HEK293 (cell line): ENCODE measurements at regions not wholly inside any gene's neighbourhood (a gene's known extent, or its start where the extent isn't known, plus 50 kb on each side); places are given as distances from the start of the nearest gene placed in this dataset.

Experiments used
- CTCF ChIA-PET: fragments of 350-600 bp; formaldehyde crosslinking; extraction: SDS; loops from one replicate; lab custom pipeline; 2021; ENCODE audit warnings: antibody characterized with exemption; lab: Yijun Ruan, JAX
- POLR2A ChIA-PET: fragments of 300-600 bp; formaldehyde crosslinking; extraction: SDS; loops from one replicate; lab custom pipeline; 2020; ENCODE audit warnings: antibody characterized with exemption, inconsistent platforms; lab: Yijun Ruan, JAX
- H3K27ac ChIP-seq: fragments of 200-500 bp; sonication (Bioruptor generic); 2 replicates; pipeline ENCODE4 v1.5.1; 2014; ENCODE audit warnings: low read depth, low read length, control low read depth, inconsistent platforms; ENCODE audit errors: extremely low read depth
- H3K36me3 ChIP-seq, 2 experiments: fragments of 200-500 bp in 1 of 2; sonication (Bioruptor generic) in 1 of 2; 1 replicate in 1 of 2; 2 replicates in 1 of 2; pipeline ENCODE4 v1.5.1; 2014 to 2017; ENCODE audit warnings: inconsistent platforms in 2 of 2, low read length in 2 of 2; ENCODE audit not compliant: control insufficient read depth in 2 of 2, insufficient read depth in 1 of 2
- H3K4me1 ChIP-seq: fragments of 200-500 bp; sonication (Bioruptor generic); 2 replicates; pipeline ENCODE4 v1.5.1; 2014; ENCODE audit warnings: mild to moderate bottlenecking, low read length, inconsistent platforms; ENCODE audit not compliant: control insufficient read depth, insufficient read depth
- H3K4me3 ChIP-seq: 2 replicates; pipeline ENCODE4 v1.5.1; 2011; ENCODE audit warnings: low read depth, mild to moderate bottlenecking, control low read depth, low read length, moderate library complexity
- H3K9me3 ChIP-seq: fragments of 200-500 bp; sonication (Bioruptor generic); 2 replicates; pipeline ENCODE4 v1.5.1; 2014; ENCODE audit warnings: low read depth, low read length, inconsistent platforms; ENCODE audit not compliant: control insufficient read depth, insufficient read depth
- GLIS2 ChIP-seq: fragments of 450-650 bp; formaldehyde crosslinking; IDR thresholded peaks from 2 replicates; pipeline ENCODE4 v1.5.1; 2016; ENCODE audit warnings: missing biosample characterization, missing genetic modification characterization
- KLF10 ChIP-seq: fragments of 450-650 bp; IDR thresholded peaks from 2 replicates; pipeline ENCODE4 v1.5.1; 2018; ENCODE audit warnings: missing biosample characterization, mild to moderate bottlenecking, missing genetic modification characterization
- KLF9 ChIP-seq: fragments of 450-650 bp; formaldehyde crosslinking; IDR thresholded peaks from 2 replicates; pipeline ENCODE4 v1.5.1; 2016; ENCODE audit warnings: missing biosample characterization, missing genetic modification characterization, low read depth
- OSR2 ChIP-seq: fragments of 450-650 bp; formaldehyde crosslinking; IDR thresholded peaks from 2 replicates; pipeline ENCODE4 v1.5.1; 2016; ENCODE audit warnings: missing biosample characterization, missing genetic modification characterization
- REPIN1 ChIP-seq: fragments of 450-650 bp; formaldehyde crosslinking; IDR thresholded peaks from 2 replicates; pipeline ENCODE4 v1.5.1; 2017; ENCODE audit warnings: missing biosample characterization, missing genetic modification characterization, low read depth
- SCRT2 ChIP-seq: fragments of 450-650 bp; formaldehyde crosslinking; IDR thresholded peaks from 2 replicates; pipeline ENCODE4 v1.5.1; 2016; ENCODE audit warnings: missing biosample characterization, missing genetic modification characterization
- YY2 ChIP-seq: fragments of 450-650 bp; formaldehyde crosslinking; IDR thresholded peaks from 2 replicates; pipeline ENCODE4 v1.5.1; 2016; ENCODE audit warnings: missing biosample characterization, missing genetic modification characterization
- ZBTB7A ChIP-seq: fragments of 450-650 bp; formaldehyde crosslinking; IDR thresholded peaks from 2 replicates; pipeline ENCODE4 v1.5.1; 2016; ENCODE audit warnings: low read depth, missing biosample characterization, missing genetic modification characterization
- ZNF24 ChIP-seq: fragments of 450-650 bp; formaldehyde crosslinking; IDR thresholded peaks from 2 replicates; pipeline ENCODE4 v1.5.1; 2016; ENCODE audit warnings: missing biosample characterization, missing genetic modification characterization
- ZNF324 ChIP-seq: fragments of 450-650 bp; formaldehyde crosslinking; IDR thresholded peaks from 2 replicates; pipeline ENCODE4 v1.5.1; 2016; ENCODE audit warnings: missing biosample characterization, missing genetic modification characterization
- ZNF623 ChIP-seq: fragments of 450-650 bp; formaldehyde crosslinking; IDR thresholded peaks from 2 replicates; pipeline ENCODE4 v1.5.1; 2016; ENCODE audit warnings: missing biosample characterization, missing genetic modification characterization
- ZNF629 ChIP-seq: fragments of 450-650 bp; formaldehyde crosslinking; IDR thresholded peaks from 2 replicates; pipeline ENCODE4 v1.5.1; 2017; ENCODE audit warnings: missing biosample characterization, missing genetic modification characterization
- ZNF677 ChIP-seq: fragments of 450-650 bp; IDR thresholded peaks from 2 replicates; pipeline ENCODE4 v1.5.0; 2018; ENCODE audit warnings: missing biosample characterization, mild to moderate bottlenecking, missing genetic modification characterization, moderate library complexity
- TF ChIP-seq, protein P1 (sequence below): fragments of 450-650 bp; formaldehyde crosslinking; IDR thresholded peaks from 2 replicates; pipeline ENCODE4 v1.5.1; 2016; ENCODE audit warnings: missing biosample characterization, missing genetic modification characterization
- TF ChIP-seq, protein P2 (sequence below): fragments of 450-650 bp; formaldehyde crosslinking; IDR thresholded peaks from 2 replicates; pipeline ENCODE4 v1.5.1; 2017; ENCODE audit warnings: missing biosample characterization, missing genetic modification characterization
- TF ChIP-seq, protein P3 (sequence below): fragments of 450-650 bp; formaldehyde crosslinking; IDR thresholded peaks from 2 replicates; pipeline ENCODE4 v1.5.1; 2016; ENCODE audit warnings: missing biosample characterization, missing genetic modification characterization

DNA sequence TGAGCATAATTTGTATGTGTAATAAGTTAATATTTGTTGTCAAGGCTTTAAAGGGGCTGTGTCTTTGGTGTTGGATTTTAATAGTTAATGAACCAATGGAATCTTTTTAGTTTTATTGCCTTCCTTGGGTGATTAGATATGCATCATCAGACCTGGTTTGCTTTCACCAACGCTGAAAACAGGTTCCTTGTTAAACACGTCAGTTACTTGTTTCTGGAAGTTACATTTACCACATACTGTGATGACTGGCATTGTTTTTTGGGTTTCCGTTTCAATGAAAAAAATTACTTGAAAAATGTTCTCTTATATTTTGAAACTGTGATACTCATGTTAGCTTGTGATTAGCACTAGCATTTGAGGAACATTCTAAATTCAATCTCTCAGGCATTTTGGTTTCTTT lies 58.6 kb upstream of the RNF144B start:
- Histone ChIP-seq H3K4me3 (no peak overlapping the region), H3K27ac (no peak overlapping the region), H3K4me1 (peaks cover 4% of the 10 kb centered on the region; the same call in 1 of the 2 replicates), H3K9me3 (no peaks in the 10 kb centered on the region), H3K36me3 (no peaks in the 10 kb centered on the region)
- CTCF ChIA-PET: interaction anchor here (12.3 kb wide), 1 partner anchor 175 kb away, joined by 252 read pairs; no protein-coding TSS in a partner anchor
- POLR2A ChIA-PET: no interaction called here
- TF ChIP-seq YY2 (tag by site-specific recombination): no peak
- TF ChIP-seq OSR2 (tag by site-specific recombination): 0 out of 2 replicates have a peak, but pooled peaks have one; percentile 29
- no peak for TF ChIP-seq ZNF677 (tag by site-specific recombination)
- TF ChIP-seq SCRT2 (tag by site-specific recombination): 0 out of 2 replicates have a peak, but pooled peaks have one; percentile 23

DNA sequence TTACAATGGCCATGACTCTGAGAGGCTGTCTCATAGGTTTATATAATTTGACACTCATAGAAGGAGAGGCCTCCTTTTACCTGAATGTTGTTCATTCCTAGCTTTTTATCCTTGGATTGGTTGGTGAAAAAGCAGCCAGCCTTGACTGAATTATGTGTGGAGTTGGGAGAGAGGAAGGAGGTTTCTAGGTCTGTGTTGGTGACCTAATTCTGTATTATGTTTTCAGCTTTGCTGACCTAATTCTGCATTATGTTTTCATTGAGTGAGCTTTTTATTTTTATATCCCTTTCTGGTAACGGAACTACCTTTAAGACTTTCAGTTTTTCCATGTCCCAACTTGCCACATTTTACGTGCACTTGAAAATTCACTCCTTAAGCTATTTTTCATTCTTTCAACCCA lies 59.1 kb upstream of the RNF144B start:
- CTCF ChIA-PET: interaction anchor here (0.6 to 12.3 kb wide), 3 partner anchors 11 to 176 kb away, joined by 3 to 252 read pairs (median 3); no protein-coding TSS in a partner anchor
- no peaks in the 10 kb centered on the region for H3K9me3 ChIP-seq
- POLR2A ChIA-PET: no interaction called here
- TF ChIP-seq, protein P1, sequence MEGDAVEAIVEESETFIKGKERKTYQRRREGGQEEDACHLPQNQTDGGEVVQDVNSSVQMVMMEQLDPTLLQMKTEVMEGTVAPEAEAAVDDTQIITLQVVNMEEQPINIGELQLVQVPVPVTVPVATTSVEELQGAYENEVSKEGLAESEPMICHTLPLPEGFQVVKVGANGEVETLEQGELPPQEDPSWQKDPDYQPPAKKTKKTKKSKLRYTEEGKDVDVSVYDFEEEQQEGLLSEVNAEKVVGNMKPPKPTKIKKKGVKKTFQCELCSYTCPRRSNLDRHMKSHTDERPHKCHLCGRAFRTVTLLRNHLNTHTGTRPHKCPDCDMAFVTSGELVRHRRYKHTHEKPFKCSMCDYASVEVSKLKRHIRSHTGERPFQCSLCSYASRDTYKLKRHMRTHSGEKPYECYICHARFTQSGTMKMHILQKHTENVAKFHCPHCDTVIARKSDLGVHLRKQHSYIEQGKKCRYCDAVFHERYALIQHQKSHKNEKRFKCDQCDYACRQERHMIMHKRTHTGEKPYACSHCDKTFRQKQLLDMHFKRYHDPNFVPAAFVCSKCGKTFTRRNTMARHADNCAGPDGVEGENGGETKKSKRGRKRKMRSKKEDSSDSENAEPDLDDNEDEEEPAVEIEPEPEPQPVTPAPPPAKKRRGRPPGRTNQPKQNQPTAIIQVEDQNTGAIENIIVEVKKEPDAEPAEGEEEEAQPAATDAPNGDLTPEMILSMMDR (tag by site-specific recombination): no peak
- TF ChIP-seq KLF10 (tag by site-specific recombination): 0 out of 2 replicates have a peak, but pooled peaks have one; percentile 5
- TF ChIP-seq, protein P2, sequence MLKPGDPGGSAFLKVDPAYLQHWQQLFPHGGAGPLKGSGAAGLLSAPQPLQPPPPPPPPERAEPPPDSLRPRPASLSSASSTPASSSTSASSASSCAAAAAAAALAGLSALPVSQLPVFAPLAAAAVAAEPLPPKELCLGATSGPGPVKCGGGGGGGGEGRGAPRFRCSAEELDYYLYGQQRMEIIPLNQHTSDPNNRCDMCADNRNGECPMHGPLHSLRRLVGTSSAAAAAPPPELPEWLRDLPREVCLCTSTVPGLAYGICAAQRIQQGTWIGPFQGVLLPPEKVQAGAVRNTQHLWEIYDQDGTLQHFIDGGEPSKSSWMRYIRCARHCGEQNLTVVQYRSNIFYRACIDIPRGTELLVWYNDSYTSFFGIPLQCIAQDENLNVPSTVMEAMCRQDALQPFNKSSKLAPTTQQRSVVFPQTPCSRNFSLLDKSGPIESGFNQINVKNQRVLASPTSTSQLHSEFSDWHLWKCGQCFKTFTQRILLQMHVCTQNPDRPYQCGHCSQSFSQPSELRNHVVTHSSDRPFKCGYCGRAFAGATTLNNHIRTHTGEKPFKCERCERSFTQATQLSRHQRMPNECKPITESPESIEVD (tag by site-specific recombination): peak; percentile 86
- no peak for TF ChIP-seq ZNF324 (tag by site-specific recombination)
- TF ChIP-seq ZNF629 (tag by site-specific recombination): peak; percentile 39; the same call in 1 of the 2 replicates
- no peak overlapping the region for H3K4me3 ChIP-seq
- no peaks in the 10 kb centered on the region for H3K36me3 ChIP-seq
- H3K4me1 ChIP-seq: peaks cover 4% of the 10 kb centered on the region; the same call in 1 of the 2 replicates
- no peak overlapping the region for H3K27ac ChIP-seq

DNA sequence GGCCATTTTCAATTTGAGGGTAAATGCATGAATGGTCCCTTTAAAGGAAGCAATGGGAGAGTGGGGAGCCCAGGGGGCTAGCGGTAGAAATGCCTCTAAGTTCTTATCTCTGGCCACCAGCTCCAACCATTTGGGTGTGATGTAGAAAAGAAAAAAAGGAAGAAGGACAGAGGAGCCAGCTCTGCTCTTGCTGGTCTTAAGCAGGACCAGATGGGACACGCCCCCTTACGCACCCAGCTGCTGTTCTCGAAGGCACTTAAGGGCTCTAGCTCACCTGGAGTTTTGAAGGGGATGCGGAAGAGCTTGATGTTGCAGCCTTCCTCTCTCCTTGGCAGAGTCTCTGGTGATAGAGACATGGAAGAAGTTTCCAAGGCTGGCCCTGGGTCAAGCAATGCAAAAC lies 59.5 kb upstream of the RNF144B start:
- Histone ChIP-seq H3K4me3 (no peak overlapping the region), H3K27ac (no peak overlapping the region), H3K36me3 (no peaks in the 10 kb centered on the region), H3K4me1 (peaks cover 4% of the 10 kb centered on the region; the same call in 1 of the 2 replicates), H3K9me3 (no peaks in the 10 kb centered on the region)
- TF ChIP-seq KLF9 (peak; percentile 80), KLF10 (tag by site-specific recombination) (peak; percentile 56; the same call in 1 of the 2 replicates), REPIN1 (tag by site-specific recombination) (no peak)
- ChIA-PET POLR2A (no interaction called here), CTCF (interaction anchor here (0.5 to 12.3 kb wide), 4 partner anchors 10 to 176 kb away, joined by 3 to 252 read pairs (median 3); no protein-coding TSS in a partner anchor)

DNA sequence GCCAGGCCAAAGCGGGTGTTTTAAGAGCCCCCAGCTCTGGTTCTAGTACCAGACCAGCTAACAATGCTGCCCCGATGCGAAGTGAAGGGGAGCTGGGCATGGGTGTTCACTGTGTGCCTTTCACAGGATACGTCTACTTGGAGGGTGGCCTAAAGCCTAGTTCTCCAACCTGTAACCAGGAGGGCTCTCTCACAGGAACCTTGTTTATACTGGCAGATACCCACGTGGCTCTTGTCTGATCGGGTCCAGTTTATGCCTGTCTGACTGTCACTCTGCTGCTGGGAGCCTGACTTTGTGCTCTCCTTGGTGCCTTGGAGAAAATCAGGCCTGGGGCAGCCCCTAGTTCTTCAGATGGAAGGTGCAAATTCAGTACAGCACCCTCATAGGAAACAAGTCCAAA lies 60.2 kb upstream of the RNF144B start:
- Histone ChIP-seq H3K4me3 (no peak overlapping the region), H3K36me3 (no peaks in the 10 kb centered on the region), H3K9me3 (no peaks in the 10 kb centered on the region), H3K27ac (no peak overlapping the region), H3K4me1 (peaks cover 4% of the 10 kb centered on the region; the same call in 1 of the 2 replicates)
- TF ChIP-seq GLIS2: no peak
- no peak for TF ChIP-seq ZNF24 (tag by site-specific recombination)
- TF ChIP-seq ZNF623: no peak
- TF ChIP-seq, protein P3, sequence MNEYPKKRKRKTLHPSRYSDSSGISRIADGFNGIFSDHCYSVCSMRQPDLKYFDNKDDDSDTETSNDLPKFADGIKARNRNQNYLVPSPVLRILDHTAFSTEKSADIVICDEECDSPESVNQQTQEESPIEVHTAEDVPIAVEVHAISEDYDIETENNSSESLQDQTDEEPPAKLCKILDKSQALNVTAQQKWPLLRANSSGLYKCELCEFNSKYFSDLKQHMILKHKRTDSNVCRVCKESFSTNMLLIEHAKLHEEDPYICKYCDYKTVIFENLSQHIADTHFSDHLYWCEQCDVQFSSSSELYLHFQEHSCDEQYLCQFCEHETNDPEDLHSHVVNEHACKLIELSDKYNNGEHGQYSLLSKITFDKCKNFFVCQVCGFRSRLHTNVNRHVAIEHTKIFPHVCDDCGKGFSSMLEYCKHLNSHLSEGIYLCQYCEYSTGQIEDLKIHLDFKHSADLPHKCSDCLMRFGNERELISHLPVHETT (tag by site-specific recombination): no peak
- TF ChIP-seq ZBTB7A (tag by site-specific recombination): no peak
- CTCF ChIA-PET: interaction anchor here (0.7 to 12.3 kb wide), 3 partner anchors 9 to 520 kb away, joined by 3 to 252 read pairs (median 5); no protein-coding TSS in a partner anchor
- POLR2A ChIA-PET: interaction anchor here (0.6 kb wide), 1 partner anchor 93 kb away, joined by 9 read pairs; no protein-coding TSS in a partner anchor
